Dermis blood vessel endothelial cell (primary cell): ENCODE measurements at regions not wholly inside any gene's neighbourhood (a gene's known extent, or its start where the extent isn't known, plus 50 kb on each side); places are given as distances from the start of the nearest gene placed in this dataset.
"Not testable (repeated sequence)": the region's sequence is repeated elsewhere in the genome, so short reads cannot be mapped to it uniquely, and the experiment has no call there.

Experiments used
- DNase-seq: peaks from one replicate; pipeline ENCODE4 v3.0.0; 2010

DNA sequence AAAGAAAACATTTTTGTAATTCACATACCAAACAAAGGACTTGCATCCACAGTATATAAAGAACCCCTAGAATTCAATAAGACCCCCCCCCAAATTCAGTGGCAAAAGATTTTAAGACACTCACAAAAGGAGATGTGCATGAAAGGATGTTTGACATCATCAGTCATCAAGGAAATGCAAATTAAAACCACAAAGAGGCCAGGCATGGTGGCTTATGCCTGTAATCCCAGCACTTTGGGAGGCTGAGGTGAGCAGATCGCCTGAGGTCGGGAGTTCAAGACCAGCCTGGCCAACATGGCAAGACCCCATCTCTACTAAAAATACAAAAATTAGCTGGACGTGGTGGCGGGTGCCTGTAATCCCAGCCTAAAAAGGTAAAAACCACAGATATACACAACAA, 61.3 kb downstream of the AIPL1 start:
- not testable (repeated sequence) for DNase-seq

DNA sequence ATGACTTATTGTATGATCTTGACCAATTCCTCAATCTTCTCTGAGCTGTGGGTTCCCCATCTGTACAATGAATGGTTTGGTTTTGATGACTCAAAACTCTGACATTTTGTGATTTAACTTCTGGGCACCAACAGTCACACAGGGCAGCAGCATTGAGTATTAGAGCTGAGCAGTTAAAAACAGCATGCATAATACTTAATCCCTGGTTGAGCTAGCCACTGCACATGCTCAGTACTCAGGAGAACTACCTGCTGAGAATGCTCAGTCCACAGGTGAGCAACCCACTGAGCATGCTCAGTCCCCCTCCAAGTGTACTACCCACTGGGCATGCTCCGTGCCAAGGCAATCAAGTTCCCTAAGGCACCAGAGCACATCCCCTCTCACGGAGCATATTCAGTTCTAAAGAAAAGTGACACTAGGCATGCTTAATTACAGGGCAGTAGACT, 68.7 kb downstream of the AIPL1 start:
- DNase-seq, result no peak

- no peak for DNase-seq
These were observed 69.5 kb downstream of the AIPL1 start for GRCh38 chr17:6365200-6365943.

DNA sequence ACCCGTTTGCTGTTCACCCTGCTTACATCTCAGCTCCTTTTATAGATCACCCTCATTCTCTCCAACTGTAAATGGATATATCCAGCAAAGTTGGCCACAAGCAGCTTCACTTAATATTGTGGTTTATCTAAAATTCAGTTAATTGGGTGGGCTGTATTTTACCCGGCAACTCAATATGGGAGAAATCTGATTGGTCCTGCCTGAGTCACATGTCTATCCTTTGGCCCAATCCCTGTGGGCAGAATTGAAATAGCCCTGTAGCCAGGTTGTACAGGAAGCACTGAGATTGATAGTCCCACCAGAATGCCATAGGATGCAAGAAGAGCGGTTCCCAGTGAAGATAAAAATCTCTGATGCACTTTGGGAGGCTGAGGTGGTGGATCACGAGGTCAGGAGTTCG, 73.2 kb downstream of the AIPL1 start:
- peak; percentile 46 for DNase-seq

DNA sequence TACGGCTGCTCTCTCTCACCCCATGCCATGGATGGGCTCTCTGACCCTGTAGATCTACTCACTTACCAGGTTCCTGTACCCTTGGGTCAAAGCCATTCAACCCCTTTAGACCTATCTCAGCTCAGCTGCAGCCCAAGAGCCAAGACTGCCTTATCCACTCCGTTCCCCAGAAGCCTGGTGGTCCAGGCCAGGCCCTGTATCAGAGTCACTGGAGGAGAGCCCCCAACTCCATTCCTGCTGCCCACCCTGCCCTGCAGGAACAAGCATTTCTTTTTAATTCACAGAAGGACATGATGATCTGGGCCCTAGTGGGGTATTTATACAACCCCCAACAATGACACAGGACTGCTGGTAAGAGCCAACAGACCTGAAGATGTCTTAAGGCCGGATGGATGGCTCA, 76.8 kb downstream of the AIPL1 start:
- no peak for DNase-seq

- no peak for DNase-seq
These were observed 78.4 kb downstream of the AIPL1 start for GRCh38 chr17:6356562-6356961.

DNA sequence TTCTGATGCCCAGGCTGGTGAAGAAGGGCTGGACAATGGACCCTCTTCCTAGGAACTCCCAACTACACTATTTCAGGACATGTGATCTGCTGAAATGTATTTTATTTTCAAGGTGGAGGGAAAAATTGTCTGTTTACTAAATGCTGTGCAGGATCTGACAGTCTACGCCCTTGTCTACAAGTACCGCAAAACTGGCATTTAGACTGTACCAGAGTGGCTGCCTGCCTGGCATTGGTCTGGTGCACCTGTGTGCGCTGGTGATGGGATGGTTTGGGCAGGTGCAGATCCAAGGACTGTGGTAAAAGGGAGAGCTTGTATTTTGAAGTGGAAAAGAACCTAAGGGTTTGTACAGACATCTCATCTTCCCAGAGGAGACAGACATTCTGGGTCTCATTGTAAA, 79.7 kb downstream of the AIPL1 start:
- no peak for DNase-seq

- DNase-seq, result no peak
These were observed 81.9 kb downstream of the AIPL1 start for GRCh38 chr17:6352801-6353560.

DNA sequence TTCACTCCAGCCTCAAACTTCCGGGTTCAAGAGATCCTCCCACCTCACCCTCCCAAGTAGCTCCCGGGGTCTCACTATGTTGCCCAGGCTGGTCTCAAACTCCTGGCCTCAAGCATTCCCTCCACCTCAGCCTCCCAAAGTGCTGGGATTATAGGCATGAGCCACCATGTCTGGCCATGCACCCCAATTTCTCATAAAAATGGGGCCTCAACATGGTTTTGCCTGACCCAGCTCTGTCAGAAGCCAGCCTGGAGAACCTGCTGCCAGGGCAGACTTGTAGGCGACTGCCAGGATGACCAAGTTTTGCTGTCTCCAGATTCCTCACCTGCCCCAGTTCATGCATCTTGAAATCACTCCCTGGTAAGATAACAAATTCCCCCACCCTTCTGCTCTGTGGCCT, 82.9 kb downstream of the AIPL1 start:
- DNase-seq, result no peak

GRCh38 chr17:6350806-6351205, 84.1 kb downstream of the AIPL1 start:
- no peak for DNase-seq

- DNase-seq, result no peak
These were observed 86.0 kb downstream of the AIPL1 start for GRCh38 chr17:6348891-6349290.

DNA sequence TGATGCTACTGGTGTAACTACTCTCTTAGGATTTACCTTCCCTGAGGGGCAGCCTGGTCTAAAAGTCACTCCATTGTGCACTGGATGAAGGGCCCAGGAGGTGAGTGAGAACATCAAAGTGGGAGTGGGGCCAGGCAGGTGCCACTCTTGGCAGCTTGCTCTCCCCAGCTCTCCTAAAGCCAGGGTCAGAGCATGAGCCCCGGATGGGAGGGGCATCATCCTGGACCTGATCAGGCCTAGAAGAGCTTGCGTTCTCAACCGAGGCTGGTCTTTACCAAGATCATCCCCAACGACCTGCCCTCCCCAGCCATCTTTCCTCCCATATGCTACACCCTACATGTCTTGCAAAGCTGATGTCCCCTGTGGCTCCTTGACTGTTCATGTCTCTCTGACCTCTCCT, 87.1 kb downstream of the AIPL1 start:
- DNase-seq, result no peak

GRCh38 chr17:6346986-6347385, 87.9 kb downstream of the AIPL1 start:
- DNase-seq, result no peak

DNA sequence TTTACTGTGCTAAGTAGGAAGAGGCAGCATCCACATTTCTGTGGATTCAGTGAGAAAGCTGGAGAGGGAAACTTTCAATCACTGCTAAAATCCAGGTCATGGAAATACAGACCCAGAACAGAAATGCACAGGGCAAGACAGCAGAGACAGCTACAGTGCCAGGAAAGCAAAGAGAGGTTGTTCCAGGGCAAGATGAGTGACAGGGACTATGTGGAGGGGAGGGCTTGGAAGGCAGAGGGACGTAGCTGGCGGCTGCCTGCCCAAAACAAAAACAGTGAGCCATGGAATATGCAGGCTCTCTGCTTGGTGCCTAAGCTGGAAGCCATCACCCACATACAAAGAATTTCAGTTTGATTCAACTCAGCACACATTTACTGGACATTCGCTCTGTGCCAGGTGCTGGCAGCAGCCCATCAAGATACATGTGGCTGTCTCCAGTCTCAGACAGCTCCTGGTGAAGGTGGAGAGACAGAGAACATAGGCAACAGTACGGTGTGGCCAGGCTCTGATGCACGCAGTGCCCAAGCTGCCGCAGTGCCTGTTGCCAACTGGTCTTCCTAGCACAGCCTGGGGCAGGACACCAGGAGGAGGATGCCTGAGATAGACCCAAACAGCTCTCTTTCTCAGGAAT, 88.7 kb downstream of the AIPL1 start:
- DNase-seq, result no peak

DNA sequence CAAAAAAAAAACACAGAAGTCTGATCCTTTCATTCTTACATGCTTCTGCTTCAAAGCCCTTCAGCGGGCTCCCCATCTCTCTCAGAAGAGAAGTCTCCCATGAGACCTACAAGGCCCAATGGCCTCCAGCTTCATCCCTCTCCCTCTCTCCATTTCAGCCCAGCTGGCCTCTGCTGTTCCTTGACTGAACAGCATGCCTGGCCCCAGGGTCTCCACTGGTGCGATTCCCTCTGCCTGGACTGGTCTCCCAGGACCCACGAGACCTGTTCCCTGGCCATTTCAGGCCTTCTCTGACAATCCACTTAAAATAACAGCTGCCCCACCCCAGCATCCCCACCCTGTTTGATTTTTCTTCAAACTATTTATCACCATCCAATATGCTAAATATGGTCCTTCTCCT, 91.2 kb downstream of the AIPL1 start:
- no peak for DNase-seq

DNA sequence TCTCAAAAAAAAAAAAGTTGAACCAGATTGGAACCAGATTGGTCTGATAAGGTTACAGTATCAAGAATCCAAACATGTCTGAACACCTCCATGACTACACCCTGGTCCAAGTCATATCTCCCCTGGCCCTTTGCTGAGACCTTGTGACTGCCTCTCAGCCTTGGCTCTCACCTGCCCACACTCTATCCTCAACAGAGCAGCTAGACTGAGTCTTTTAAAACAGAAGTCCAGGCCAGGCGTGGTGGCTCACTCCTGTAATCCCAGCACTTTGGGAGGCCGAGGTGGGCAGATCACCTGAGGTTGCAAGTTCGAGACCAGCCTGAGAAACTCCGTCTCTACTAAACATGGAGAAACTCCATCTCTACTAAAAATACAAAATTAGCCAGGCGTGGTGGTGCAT, 91.7 kb downstream of the AIPL1 start:
- no peak for DNase-seq

DNA sequence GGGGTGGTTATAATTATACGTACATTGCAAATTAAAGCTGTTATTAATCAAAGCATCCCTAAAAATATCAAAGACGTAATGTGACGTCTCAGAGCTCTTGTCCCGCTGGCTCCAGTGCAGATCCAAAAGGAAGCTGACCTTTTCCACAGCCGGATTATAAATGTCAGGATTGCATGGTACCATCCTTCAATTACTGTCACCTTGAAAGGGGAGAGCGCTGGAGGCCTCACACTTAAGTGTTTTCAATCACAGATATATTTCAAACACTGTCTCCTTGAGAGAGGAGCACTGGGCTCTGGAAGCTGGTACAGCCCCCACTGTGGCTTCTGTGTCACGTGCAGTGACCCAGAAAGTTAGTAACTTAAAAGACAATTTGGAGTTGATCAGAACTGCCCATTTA, 94.2 kb downstream of the AIPL1 start:
- no peak for DNase-seq

DNA sequence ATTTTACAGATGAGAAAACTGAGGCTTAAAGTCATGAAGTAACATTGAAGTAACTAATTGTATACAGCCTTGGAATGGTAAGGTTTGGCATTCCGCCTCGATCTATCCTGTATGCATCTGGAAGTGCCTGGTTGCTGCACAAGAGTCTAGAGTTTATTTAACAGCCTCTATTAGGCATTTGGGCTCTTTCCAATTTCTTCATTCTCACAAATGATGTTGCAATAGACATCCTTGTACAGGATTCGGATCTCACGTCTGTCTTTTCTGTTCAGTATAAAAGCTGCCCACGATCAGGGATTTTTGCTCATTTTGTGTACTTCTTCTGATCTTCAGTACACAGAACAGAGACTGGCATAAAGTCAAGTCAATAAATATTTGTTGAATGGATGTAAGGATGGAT, 100.5 kb downstream of the AIPL1 start:
- no peak for DNase-seq

DNA sequence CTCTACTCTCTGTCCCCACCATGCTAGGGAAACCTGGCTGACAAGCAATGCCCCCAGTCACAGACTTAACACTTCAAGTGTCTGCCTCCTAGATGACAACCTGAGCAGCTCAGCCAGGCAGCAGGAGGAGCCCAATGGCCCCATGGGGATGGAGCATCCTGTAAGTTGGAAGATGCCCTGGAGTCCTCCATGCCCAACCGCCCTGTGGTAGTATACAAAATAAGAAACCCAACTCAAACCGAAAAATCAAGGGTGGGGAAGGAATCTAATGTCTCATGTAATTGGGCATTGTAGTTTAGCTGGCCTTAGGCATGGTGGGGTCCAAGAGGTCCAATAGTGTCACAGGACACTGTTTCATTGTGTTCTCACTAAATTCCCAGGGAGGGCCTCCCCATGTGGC, 104.0 kb downstream of the AIPL1 start:
- DNase-seq, result no peak

GRCh38 chr17:6328279-6328678, 106.6 kb downstream of the AIPL1 start:
- peak; percentile 51 for DNase-seq

DNA sequence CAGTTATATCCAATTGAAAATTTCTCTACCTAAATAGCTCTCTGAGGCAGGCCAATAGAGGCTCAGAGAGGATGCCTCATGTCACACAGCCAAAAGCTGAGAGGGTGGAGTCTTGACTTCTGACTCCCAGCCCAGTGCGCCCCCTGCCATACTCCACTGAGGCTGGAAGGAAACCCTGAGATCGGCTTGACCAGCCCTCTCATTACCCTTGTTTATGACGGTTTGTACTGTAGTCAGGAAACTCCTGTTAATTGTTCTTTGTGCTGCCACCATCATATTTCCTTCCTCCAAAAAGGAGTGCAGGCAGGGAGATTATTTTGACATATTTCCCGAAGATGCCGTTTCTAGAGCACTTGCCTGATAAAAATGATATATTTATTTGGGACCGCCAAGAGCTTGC, 107.9 kb downstream of the AIPL1 start:
- DNase-seq, result peak; percentile 97

- DNase-seq, result peak; percentile 34
These were observed 108.4 kb downstream of the AIPL1 start for GRCh38 chr17:6326483-6326882.

DNA sequence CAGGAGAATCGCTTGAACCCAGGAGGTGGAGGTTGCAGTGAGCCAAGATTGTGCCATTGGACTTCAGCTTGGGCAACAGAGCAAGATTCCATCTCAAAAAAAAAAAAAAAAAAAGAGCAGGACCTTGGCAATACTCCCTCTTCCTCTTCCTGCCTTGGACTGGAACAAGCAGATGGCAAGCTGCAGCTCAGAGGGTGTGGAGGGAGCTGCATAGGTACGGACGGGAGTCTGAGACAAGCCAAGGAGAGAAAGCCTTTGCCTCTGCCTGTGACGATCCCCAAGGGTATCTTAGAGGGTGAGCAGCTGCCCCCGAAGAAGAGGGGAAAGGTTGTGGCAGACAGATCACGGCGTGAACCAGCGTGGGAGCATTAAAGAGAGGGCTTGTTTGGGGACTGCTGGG, 109.2 kb downstream of the AIPL1 start:
- DNase-seq, result peak; percentile 66

- DNase-seq, result no peak
These were observed 109.9 kb downstream of the AIPL1 start for GRCh38 chr17:6325051-6325450.
